Keratinocyte (primary cell): ENCODE measurements at regions not wholly inside any gene's neighbourhood (a gene's known extent, or its start where the extent isn't known, plus 50 kb on each side); places are given as distances from the start of the nearest gene placed in this dataset.

ENCODE experiments used
- DNase-seq: peaks from one replicate; pipeline ENCODE4 v3.0.0-alpha.2; 2011; ENCODE audit warnings: low read depth, missing footprints, low spot score
- FAIRE-seq: peaks from 2 replicates; lab custom pipeline; 2011; peaks lifted over from hg19 to GRCh38; lab: Jason Lieb, UNC
- H2AFZ ChIP-seq: 2 replicates; pipeline ENCODE4 v1.6.0; 2012; ENCODE audit warnings: low read length, control low read depth, inconsistent platforms; ENCODE audit not compliant: control insufficient read depth
- H3K27ac ChIP-seq: 2 replicates; pipeline ENCODE4 v1.5.1; 2011; ENCODE audit warnings: low read length; ENCODE audit not compliant: control insufficient read depth, insufficient read depth
- H3K27me3 ChIP-seq: 3 replicates; pipeline ENCODE4 v1.6.0; 2011; ENCODE audit warnings: low read length; ENCODE audit not compliant: control insufficient read depth, insufficient read depth; ENCODE audit errors: extremely low read depth
- H3K36me3 ChIP-seq, 2 experiments: 2 replicates in 1 of 2; 3 replicates in 1 of 2; pipeline ENCODE4 v1.5.1; 2011; ENCODE audit warnings: low read length in 2 of 2, mild to moderate bottlenecking in 1 of 2; ENCODE audit not compliant: control insufficient read depth in 2 of 2, insufficient read depth in 2 of 2; ENCODE audit errors: extremely low read depth in 1 of 2
- H3K4me1 ChIP-seq: 3 replicates; pipeline ENCODE4 v1.5.1; 2011; ENCODE audit warnings: low read length; ENCODE audit not compliant: control insufficient read depth, insufficient read depth; ENCODE audit errors: extremely low read depth
- H3K4me2 ChIP-seq: 3 replicates; pipeline ENCODE4 v1.6.0; 2011; ENCODE audit warnings: low read depth, low read length; ENCODE audit not compliant: control insufficient read depth, insufficient read depth; ENCODE audit errors: extremely low read depth
- H3K4me3 ChIP-seq, 3 experiments: fragments of 200-600 bp in 1 of 3; sonication (generic) in 1 of 3; 2 replicates in 2 of 3; 3 replicates in 1 of 3; pipeline ENCODE4 v1.5.1; 2011 to 2016; ENCODE audit warnings: low read length in 3 of 3, mild to moderate bottlenecking in 3 of 3, control low read depth in 2 of 3, inconsistent platforms in 1 of 3, low read depth in 1 of 3, mixed read lengths in 1 of 3, mixed run types in 1 of 3, moderate library complexity in 1 of 3; ENCODE audit not compliant: control insufficient read depth in 2 of 3, insufficient read depth in 2 of 3; ENCODE audit errors: extremely low read depth in 1 of 3
- H3K79me2 ChIP-seq: 2 replicates; pipeline ENCODE4 v1.6.0; 2012; ENCODE audit warnings: low read length; ENCODE audit not compliant: control insufficient read depth, insufficient read depth
- H3K9ac ChIP-seq: 3 replicates; pipeline ENCODE4 v1.6.0; 2011; ENCODE audit warnings: low read length; ENCODE audit not compliant: control insufficient read depth, insufficient read depth; ENCODE audit errors: extremely low read depth
- H3K9me1 ChIP-seq: 3 replicates; pipeline ENCODE4 v1.6.0; 2011; ENCODE audit warnings: low read length; ENCODE audit not compliant: control insufficient read depth, insufficient read depth; ENCODE audit errors: extremely low read depth
- H3K9me3 ChIP-seq: 2 replicates; pipeline ENCODE4 v1.5.1; 2012; ENCODE audit warnings: low read depth, low read length; ENCODE audit not compliant: control insufficient read depth
- H4K20me1 ChIP-seq: 3 replicates; pipeline ENCODE4 v1.6.0; 2011; ENCODE audit warnings: low read length; ENCODE audit not compliant: control insufficient read depth, insufficient read depth; ENCODE audit errors: extremely low read depth
- EZH2 ChIP-seq: IDR thresholded peaks from one replicate; pipeline ENCODE4 v1.6.1; 2012; ENCODE audit warnings: inconsistent platforms, mild to moderate bottlenecking, low read length, moderate library complexity
- dilution Hi-C: fragments of 300-500 bp; cut with MboI; formaldehyde crosslinking; loops from one replicate; pipeline ENCODE4 v1.7.0; 2020; ENCODE audit warnings: low sequenced_read_pairs; ENCODE audit not compliant: extremely low pct_ligation_motif_present
- TF ChIP-seq, protein P1 (sequence below), 3 experiments: IDR thresholded peaks in 1 of 3; conservative IDR thresholded peaks in 1 of 3; optimal IDR thresholded peaks in 1 of 3; 2 replicates in 2 of 3; 3 replicates in 1 of 3; pipeline versions ENCODE3 to v1.5.1; 2011; ENCODE audit warnings: low read length in 3 of 3, mild to moderate bottlenecking in 3 of 3, moderate library complexity in 2 of 3, control low read depth in 1 of 3, inconsistent platforms in 1 of 3; ENCODE audit not compliant: insufficient read depth in 2 of 3; ENCODE audit errors: extremely low read depth in 1 of 3

DNA sequence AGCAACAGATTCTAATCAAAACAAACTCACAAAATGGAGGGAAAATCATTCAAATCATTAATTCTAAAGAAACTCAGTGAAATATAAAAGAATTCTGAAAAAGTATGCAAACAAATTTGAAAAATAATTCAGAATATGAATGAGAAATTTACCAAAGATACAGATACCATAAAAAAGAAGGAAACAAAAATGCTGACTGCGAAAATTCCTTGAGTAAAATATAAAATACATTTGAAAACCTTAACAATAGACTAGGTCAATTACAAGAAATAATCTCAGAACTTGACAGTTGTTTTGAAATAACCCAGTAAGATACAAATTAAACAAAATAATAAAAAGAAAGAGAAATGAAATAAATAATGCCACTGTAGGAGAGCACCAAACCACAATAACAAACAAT lies 1289.0 kb downstream of the SLITRK1 start:
- Histone ChIP-seq H3K9ac (no peak overlapping the region), H3K79me2 (no peaks in the 10 kb centered on the region), H3K27ac (no peak overlapping the region), H3K9me1 (no peaks in the 10 kb centered on the region), H2AFZ (no peak overlapping the region), H3K36me3 (no peaks in the 10 kb centered on the region), H3K4me3 (no peak overlapping the region), H3K4me2 (no peak overlapping the region), H3K4me1 (no peaks in the 10 kb centered on the region), H4K20me1 (no peaks in the 10 kb centered on the region), H3K9me3 (peaks cover 2% of the 10 kb centered on the region), H3K27me3 (no peaks in the 10 kb centered on the region)
- DNase-seq (no peak), FAIRE-seq (no peak)
- no peak for TF ChIP-seq EZH2
- TF ChIP-seq, protein P1, sequence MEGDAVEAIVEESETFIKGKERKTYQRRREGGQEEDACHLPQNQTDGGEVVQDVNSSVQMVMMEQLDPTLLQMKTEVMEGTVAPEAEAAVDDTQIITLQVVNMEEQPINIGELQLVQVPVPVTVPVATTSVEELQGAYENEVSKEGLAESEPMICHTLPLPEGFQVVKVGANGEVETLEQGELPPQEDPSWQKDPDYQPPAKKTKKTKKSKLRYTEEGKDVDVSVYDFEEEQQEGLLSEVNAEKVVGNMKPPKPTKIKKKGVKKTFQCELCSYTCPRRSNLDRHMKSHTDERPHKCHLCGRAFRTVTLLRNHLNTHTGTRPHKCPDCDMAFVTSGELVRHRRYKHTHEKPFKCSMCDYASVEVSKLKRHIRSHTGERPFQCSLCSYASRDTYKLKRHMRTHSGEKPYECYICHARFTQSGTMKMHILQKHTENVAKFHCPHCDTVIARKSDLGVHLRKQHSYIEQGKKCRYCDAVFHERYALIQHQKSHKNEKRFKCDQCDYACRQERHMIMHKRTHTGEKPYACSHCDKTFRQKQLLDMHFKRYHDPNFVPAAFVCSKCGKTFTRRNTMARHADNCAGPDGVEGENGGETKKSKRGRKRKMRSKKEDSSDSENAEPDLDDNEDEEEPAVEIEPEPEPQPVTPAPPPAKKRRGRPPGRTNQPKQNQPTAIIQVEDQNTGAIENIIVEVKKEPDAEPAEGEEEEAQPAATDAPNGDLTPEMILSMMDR (optimal IDR thresholded peaks at IDR 0.05 in 1 of 3, IDR thresholded peaks at IDR 0.05 in 1 of 3, conservative IDR thresholded peaks at IDR 0.05 in 1 of 3; ENCODE audit: extremely low read depth in 1 of 3, insufficient read depth in 2 of 3, low read length in 3 of 3) = no peak
- dilution Hi-C loops = no loop called here

DNA sequence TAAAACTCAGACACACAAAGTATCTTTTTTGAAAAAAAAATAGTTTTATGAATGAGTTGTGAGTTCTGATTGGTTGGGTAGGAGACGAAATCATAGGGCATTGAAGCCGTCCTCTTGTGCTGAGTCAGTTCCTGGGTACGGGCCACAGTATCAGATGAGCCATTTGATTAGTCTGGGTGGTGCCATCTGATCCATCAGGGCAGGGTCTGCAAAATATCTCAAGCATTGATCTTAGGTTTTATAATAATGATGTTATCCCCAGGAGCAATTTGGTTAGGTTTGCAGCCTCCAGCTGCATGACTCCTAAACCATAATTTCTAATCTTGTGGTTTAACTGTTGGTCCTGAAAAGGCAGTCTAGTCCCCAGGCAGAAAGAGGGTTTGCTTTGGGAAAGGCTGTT lies 1310.6 kb downstream of the SLITRK1 start:
- H2AFZ ChIP-seq = no peak overlapping the region
- DNase-seq (no peak), FAIRE-seq (no peak)
- no peaks in the 10 kb centered on the region for H3K9me3 ChIP-seq
- no peaks in the 10 kb centered on the region for H4K20me1 ChIP-seq
- H3K4me2 ChIP-seq = no peak overlapping the region
- H3K79me2 ChIP-seq = no peaks in the 10 kb centered on the region
- H3K27me3 ChIP-seq = no peaks in the 10 kb centered on the region
- no peaks in the 10 kb centered on the region for H3K4me1 ChIP-seq
- H3K9ac ChIP-seq = no peak overlapping the region
- dilution Hi-C loops = no loop called here
- no peak overlapping the region for H3K27ac ChIP-seq
- TF ChIP-seq, protein P1 (optimal IDR thresholded peaks at IDR 0.05 in 1 of 3, IDR thresholded peaks at IDR 0.05 in 1 of 3, conservative IDR thresholded peaks at IDR 0.05 in 1 of 3; ENCODE audit: extremely low read depth in 1 of 3, insufficient read depth in 2 of 3, low read length in 3 of 3) = no peak
- no peak for TF ChIP-seq EZH2
- H3K4me3 ChIP-seq = no peak overlapping the region
- no peaks in the 10 kb centered on the region for H3K9me1 ChIP-seq
- no peaks in the 10 kb centered on the region for H3K36me3 ChIP-seq
